ENCODE measurements at regions not wholly inside any gene's neighbourhood (a gene's known extent, or its start where the extent isn't known, plus 50 kb on each side); places are given as distances from the start of the nearest gene placed in this dataset.

DNA sequence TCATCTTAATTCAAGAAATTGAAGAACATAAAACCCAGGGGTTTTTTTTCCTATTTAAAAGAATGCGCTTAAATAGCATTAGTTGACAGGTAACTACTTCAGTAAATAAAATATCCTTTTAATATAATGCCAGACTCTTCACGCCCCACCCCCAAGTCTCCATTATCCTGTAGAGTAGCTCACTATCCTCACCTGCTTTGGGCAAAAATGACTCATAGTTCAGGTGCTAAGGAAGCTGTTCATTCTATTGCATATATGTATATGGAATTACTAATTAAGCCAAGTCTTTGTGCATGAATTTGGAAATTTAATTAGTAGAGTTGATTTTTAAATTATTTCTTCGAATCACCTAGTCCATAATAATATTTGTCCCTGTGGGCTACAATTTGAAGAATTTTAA, 656.8 kb upstream of the ANKRD30A start:
- TF ChIP-seq, protein P1, sequence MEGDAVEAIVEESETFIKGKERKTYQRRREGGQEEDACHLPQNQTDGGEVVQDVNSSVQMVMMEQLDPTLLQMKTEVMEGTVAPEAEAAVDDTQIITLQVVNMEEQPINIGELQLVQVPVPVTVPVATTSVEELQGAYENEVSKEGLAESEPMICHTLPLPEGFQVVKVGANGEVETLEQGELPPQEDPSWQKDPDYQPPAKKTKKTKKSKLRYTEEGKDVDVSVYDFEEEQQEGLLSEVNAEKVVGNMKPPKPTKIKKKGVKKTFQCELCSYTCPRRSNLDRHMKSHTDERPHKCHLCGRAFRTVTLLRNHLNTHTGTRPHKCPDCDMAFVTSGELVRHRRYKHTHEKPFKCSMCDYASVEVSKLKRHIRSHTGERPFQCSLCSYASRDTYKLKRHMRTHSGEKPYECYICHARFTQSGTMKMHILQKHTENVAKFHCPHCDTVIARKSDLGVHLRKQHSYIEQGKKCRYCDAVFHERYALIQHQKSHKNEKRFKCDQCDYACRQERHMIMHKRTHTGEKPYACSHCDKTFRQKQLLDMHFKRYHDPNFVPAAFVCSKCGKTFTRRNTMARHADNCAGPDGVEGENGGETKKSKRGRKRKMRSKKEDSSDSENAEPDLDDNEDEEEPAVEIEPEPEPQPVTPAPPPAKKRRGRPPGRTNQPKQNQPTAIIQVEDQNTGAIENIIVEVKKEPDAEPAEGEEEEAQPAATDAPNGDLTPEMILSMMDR (IDR thresholded peaks at IDR 0.05; ENCODE audit: insufficient read depth, low read depth, low read length): no peak
- no peak for TF ChIP-seq EZH2 (IDR thresholded peaks at IDR 0.05; ENCODE audit: insufficient read depth, low read length)
- no peak overlapping the region for H3K9ac ChIP-seq (ENCODE audit: low read length)
- H3K4me2 ChIP-seq (ENCODE audit: low read length): no peak overlapping the region
- FAIRE-seq: no peak
- H3K36me3 ChIP-seq (ENCODE audit: insufficient read depth, low read length): no peaks in the 10 kb centered on the region
- H3K4me1 Mint-ChIP-seq (ENCODE audit: low read depth, unreplicated experiment): peaks cover 6% of the 10 kb centered on the region
- H3K9me3 ChIP-seq (ENCODE audit: insufficient read depth, low read depth, low read length): no peaks in the 10 kb centered on the region
- H3K4me3 Mint-ChIP-seq (ENCODE audit: unreplicated experiment): no peak overlapping the region
- no peaks in the 10 kb centered on the region for H4K20me1 ChIP-seq (ENCODE audit: insufficient read depth, low read length)
- no peak overlapping the region for H3K27ac Mint-ChIP-seq (ENCODE audit: unreplicated experiment)
- H3K36me3 Mint-ChIP-seq (ENCODE audit: low read depth, unreplicated experiment): no peaks in the 10 kb centered on the region
- no peaks in the 10 kb centered on the region for H3K27me3 Mint-ChIP-seq (ENCODE audit: low read depth, unreplicated experiment)
- no peak overlapping the region for H3K4me3 ChIP-seq (ENCODE audit: insufficient read depth, low read depth, low read length)
- no peak overlapping the region for H2AFZ ChIP-seq (ENCODE audit: low read depth, low read length)
- H3K79me2 ChIP-seq (ENCODE audit: insufficient read depth, low read length): no peaks in the 10 kb centered on the region
- H3K27ac ChIP-seq (ENCODE audit: low read depth, low read length): no peak overlapping the region
- no peaks in the 10 kb centered on the region for H3K27me3 ChIP-seq (ENCODE audit: insufficient read depth, low read length)
- H3K4me1 ChIP-seq (ENCODE audit: insufficient read depth, low read length): peaks cover 10% of the 10 kb centered on the region
- no peaks in the 10 kb centered on the region for H3K9me3 Mint-ChIP-seq (ENCODE audit: unreplicated experiment)
- no peak for DNase-seq (ENCODE audit: low read depth)

DNA sequence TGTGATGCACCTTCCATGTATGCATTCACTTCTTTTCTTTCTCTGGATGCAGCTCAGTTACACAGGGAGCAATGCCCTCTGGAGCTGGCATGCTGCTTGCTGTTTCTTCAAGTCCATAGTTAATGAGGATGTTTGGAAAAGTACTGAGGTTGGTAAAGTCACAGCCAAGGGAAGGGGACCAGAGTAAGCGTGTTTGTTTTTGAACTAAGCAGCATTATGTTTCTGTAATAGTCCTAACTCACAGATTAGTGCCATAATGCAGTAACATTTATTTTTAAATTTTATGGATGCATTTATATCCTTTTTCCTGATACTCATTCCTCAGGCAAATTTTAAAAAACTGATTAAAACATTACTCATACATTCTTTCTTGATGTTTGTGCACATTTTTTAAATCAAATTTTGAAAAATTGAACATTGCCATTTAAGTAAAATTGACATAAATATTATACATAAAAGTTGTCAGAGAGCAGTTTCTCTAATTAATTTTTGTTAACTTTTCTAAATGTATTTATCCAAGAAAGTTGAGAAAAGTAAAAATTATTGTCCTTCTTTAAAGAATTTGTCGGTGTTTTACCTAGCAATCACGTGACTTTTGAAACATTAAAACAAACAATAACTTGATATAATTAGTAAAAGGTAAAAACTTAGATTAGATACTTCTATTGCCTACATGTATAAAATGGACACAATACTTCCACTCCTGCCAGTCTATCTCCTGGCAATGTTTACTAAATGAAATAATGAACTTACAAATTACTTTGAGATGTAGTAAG, 659.6 kb upstream of the ANKRD30A start:
- peak; percentile 9 for FAIRE-seq
- no peaks in the 10 kb centered on the region for H3K27me3 ChIP-seq (ENCODE audit: insufficient read depth, low read length)

More for the DNA sequence above, 659.6 kb upstream of the ANKRD30A start:
- no peak for DNase-seq (ENCODE audit: low read depth)
- H3K4me3 ChIP-seq (ENCODE audit: insufficient read depth, low read depth, low read length): no peak overlapping the region
- peaks cover 2% of the 10 kb centered on the region for H3K9me3 Mint-ChIP-seq (ENCODE audit: unreplicated experiment)
- H3K36me3 ChIP-seq (ENCODE audit: insufficient read depth, low read length): no peaks in the 10 kb centered on the region
- H4K20me1 ChIP-seq (ENCODE audit: insufficient read depth, low read length): no peaks in the 10 kb centered on the region
- H3K27ac Mint-ChIP-seq (ENCODE audit: unreplicated experiment): no peak overlapping the region
- H3K4me1 Mint-ChIP-seq (ENCODE audit: low read depth, unreplicated experiment): peaks cover 6% of the 10 kb centered on the region
- H3K79me2 ChIP-seq (ENCODE audit: insufficient read depth, low read length): no peaks in the 10 kb centered on the region
- no peak overlapping the region for H2AFZ ChIP-seq (ENCODE audit: low read depth, low read length)
- H3K27me3 Mint-ChIP-seq (ENCODE audit: low read depth, unreplicated experiment): no peaks in the 10 kb centered on the region
- H3K4me1 ChIP-seq (ENCODE audit: insufficient read depth, low read length): peaks cover 10% of the 10 kb centered on the region
- TF ChIP-seq, protein P1 (IDR thresholded peaks at IDR 0.05; ENCODE audit: insufficient read depth, low read depth, low read length): no peak
- no peak for TF ChIP-seq EZH2 (IDR thresholded peaks at IDR 0.05; ENCODE audit: insufficient read depth, low read length)
- H3K4me2 ChIP-seq (ENCODE audit: low read length): no peak overlapping the region
- H3K27ac ChIP-seq (ENCODE audit: low read depth, low read length): no peak overlapping the region
- H3K9ac ChIP-seq (ENCODE audit: low read length): no peak overlapping the region
- H3K4me3 Mint-ChIP-seq (ENCODE audit: unreplicated experiment): no peak overlapping the region
- H3K36me3 Mint-ChIP-seq (ENCODE audit: low read depth, unreplicated experiment): no peaks in the 10 kb centered on the region
- H3K9me3 ChIP-seq (ENCODE audit: insufficient read depth, low read depth, low read length): no peaks in the 10 kb centered on the region

Data from astrocyte (in vitro differentiated cells and primary cell).